ENCODE measurements at regions not wholly inside any gene's neighbourhood (a gene's known extent, or its start where the extent isn't known, plus 50 kb on each side); places are given as distances from the start of the nearest gene placed in this dataset.

GRCh38 chr14:86055512-86056075, 525.6 kb downstream of the FLRT2 start:
- H3K4me3 Mint-ChIP-seq = no peak overlapping the region
- ATAC-seq (no peak), DNase-seq (no peak)
- H3K4me1 Mint-ChIP-seq = no peaks in the 10 kb centered on the region
- no peak overlapping the region for H3K27ac Mint-ChIP-seq
- no peaks in the 10 kb centered on the region for H3K9me3 Mint-ChIP-seq
- H3K27me3 Mint-ChIP-seq = no peaks in the 10 kb centered on the region
- H3K36me3 Mint-ChIP-seq (ENCODE audit: low read depth) = no peaks in the 10 kb centered on the region

GRCh38 chr14:86052868-86053267, 522.9 kb downstream of the FLRT2 start:
- no peaks in the 10 kb centered on the region for H3K27me3 Mint-ChIP-seq
- no peak for DNase-seq
- H3K36me3 Mint-ChIP-seq (ENCODE audit: low read depth) = no peaks in the 10 kb centered on the region
- no peak overlapping the region for H3K27ac Mint-ChIP-seq
- no peak for ATAC-seq
- H3K9me3 Mint-ChIP-seq = no peaks in the 10 kb centered on the region
- H3K4me3 Mint-ChIP-seq = no peak overlapping the region
- H3K4me1 Mint-ChIP-seq = no peaks in the 10 kb centered on the region

- H3K9me3 Mint-ChIP-seq = peaks cover 5% of the 10 kb centered on the region
- no peaks in the 10 kb centered on the region for H3K27me3 Mint-ChIP-seq
- no peak overlapping the region for H3K27ac Mint-ChIP-seq
- H3K4me1 Mint-ChIP-seq = no peaks in the 10 kb centered on the region
- peaks cover 4% of the 10 kb centered on the region for H3K36me3 Mint-ChIP-seq (ENCODE audit: low read depth)
- no peak overlapping the region for H3K4me3 Mint-ChIP-seq
- DNase-seq (no peak), ATAC-seq (no peak)
These were observed 520.8 kb downstream of the FLRT2 start for GRCh38 chr14:86050757-86051156.

GRCh38 chr14:86050072-86050683, 520.2 kb downstream of the FLRT2 start:
- Mint-ChIP-seq H3K27me3 (no peaks in the 10 kb centered on the region), H3K36me3 (ENCODE audit: low read depth) (peaks cover 4% of the 10 kb centered on the region), H3K4me3 (no peak overlapping the region), H3K4me1 (no peaks in the 10 kb centered on the region), H3K9me3 (peaks cover 5% of the 10 kb centered on the region), H3K27ac (no peak overlapping the region)
- DNase-seq = no peak
- ATAC-seq = no peak

- no peaks in the 10 kb centered on the region for H3K9me3 Mint-ChIP-seq
- H3K27ac Mint-ChIP-seq = no peak overlapping the region
- no peak overlapping the region for H3K4me3 Mint-ChIP-seq
- no peaks in the 10 kb centered on the region for H3K4me1 Mint-ChIP-seq
- DNase-seq (no peak), ATAC-seq (no peak)
- no peaks in the 10 kb centered on the region for H3K36me3 Mint-ChIP-seq (ENCODE audit: low read depth)
- H3K27me3 Mint-ChIP-seq = no peaks in the 10 kb centered on the region
These were observed 509.2 kb downstream of the FLRT2 start for GRCh38 chr14:86039176-86039575.

- no peak overlapping the region for H3K4me3 Mint-ChIP-seq
- no peaks in the 10 kb centered on the region for H3K4me1 Mint-ChIP-seq
- H3K9me3 Mint-ChIP-seq = no peaks in the 10 kb centered on the region
- DNase-seq = peak; percentile 42
- H3K27ac Mint-ChIP-seq = no peak overlapping the region
- ATAC-seq = peak; percentile 68
- H3K27me3 Mint-ChIP-seq = no peaks in the 10 kb centered on the region
- H3K36me3 Mint-ChIP-seq (ENCODE audit: low read depth) = no peaks in the 10 kb centered on the region
These were observed 508.6 kb downstream of the FLRT2 start for GRCh38 chr14:86038387-86039042.

- no peaks in the 10 kb centered on the region for H3K9me3 Mint-ChIP-seq
These were observed 505.9 kb downstream of the FLRT2 start for GRCh38 chr14:86035882-86036281.

GRCh38 chr14:86027990-86028389, 498.0 kb downstream of the FLRT2 start:
- ATAC-seq (no peak), DNase-seq (no peak)
- Mint-ChIP-seq H3K27ac (no peak overlapping the region), H3K4me3 (no peak overlapping the region), H3K9me3 (peaks cover 9% of the 10 kb centered on the region), H3K36me3 (ENCODE audit: low read depth) (peaks cover 12% of the 10 kb centered on the region), H3K4me1 (peaks cover 11% of the 10 kb centered on the region), H3K27me3 (no peaks in the 10 kb centered on the region)

More at GRCh38 chr14:86035882-86036281, 505.9 kb downstream of the FLRT2 start:
- DNase-seq (no peak), ATAC-seq (no peak)
- Mint-ChIP-seq H3K4me1 (peaks cover 9% of the 10 kb centered on the region), H3K27ac (no peak overlapping the region), H3K4me3 (no peak overlapping the region), H3K27me3 (no peaks in the 10 kb centered on the region), H3K36me3 (ENCODE audit: low read depth) (no peaks in the 10 kb centered on the region)

- Mint-ChIP-seq H3K27me3 (no peaks in the 10 kb centered on the region), H3K4me3 (no peak overlapping the region), H3K27ac (no peak overlapping the region), H3K4me1 (peaks cover 9% of the 10 kb centered on the region), H3K36me3 (ENCODE audit: low read depth) (peaks cover 12% of the 10 kb centered on the region), H3K9me3 (peaks cover 9% of the 10 kb centered on the region)
- ATAC-seq (no peak), DNase-seq (no peak)
These were observed 497.2 kb downstream of the FLRT2 start for GRCh38 chr14:86027144-86027543.

GRCh38 chr14:86022031-86022629, 492.2 kb downstream of the FLRT2 start:
- Mint-ChIP-seq H3K36me3 (ENCODE audit: low read depth) (peaks cover 9% of the 10 kb centered on the region), H3K4me1 (peaks cover 2% of the 10 kb centered on the region), H3K4me3 (no peak overlapping the region), H3K9me3 (peaks cover 23% of the 10 kb centered on the region), H3K27me3 (no peaks in the 10 kb centered on the region), H3K27ac (no peak overlapping the region)
- no peak for ATAC-seq
- DNase-seq = no peak

GRCh38 chr14:86020841-86021240, 490.9 kb downstream of the FLRT2 start:
- Mint-ChIP-seq H3K27me3 (no peaks in the 10 kb centered on the region), H3K27ac (no peak overlapping the region), H3K4me3 (no peak overlapping the region), H3K9me3 (peaks cover 18% of the 10 kb centered on the region), H3K4me1 (peaks cover 2% of the 10 kb centered on the region), H3K36me3 (ENCODE audit: low read depth) (peaks cover 7% of the 10 kb centered on the region)
- ATAC-seq (no peak), DNase-seq (no peak)

GRCh38 chr14:86015941-86016340, 486.0 kb downstream of the FLRT2 start:
- no peaks in the 10 kb centered on the region for H3K27me3 Mint-ChIP-seq
- no peak overlapping the region for H3K4me3 Mint-ChIP-seq
- no peaks in the 10 kb centered on the region for H3K36me3 Mint-ChIP-seq (ENCODE audit: low read depth)
- H3K9me3 Mint-ChIP-seq = peaks cover 14% of the 10 kb centered on the region
- no peak for DNase-seq
- ATAC-seq = no peak
- no peaks in the 10 kb centered on the region for H3K4me1 Mint-ChIP-seq
- H3K27ac Mint-ChIP-seq = no peak overlapping the region

GRCh38 chr14:86015511-86015910, 485.6 kb downstream of the FLRT2 start:
- H3K4me3 Mint-ChIP-seq = no peak overlapping the region
- H3K36me3 Mint-ChIP-seq (ENCODE audit: low read depth) = no peaks in the 10 kb centered on the region
- no peaks in the 10 kb centered on the region for H3K4me1 Mint-ChIP-seq
- H3K27me3 Mint-ChIP-seq = no peaks in the 10 kb centered on the region
- no peak overlapping the region for H3K27ac Mint-ChIP-seq
- DNase-seq (no peak), ATAC-seq (no peak)
- H3K9me3 Mint-ChIP-seq = peaks cover 10% of the 10 kb centered on the region

GRCh38 chr14:86013641-86014040, 483.7 kb downstream of the FLRT2 start:
- no peak overlapping the region for H3K27ac Mint-ChIP-seq
- ATAC-seq = no peak

GRCh38 chr14:86012461-86012860, 482.5 kb downstream of the FLRT2 start:
- Mint-ChIP-seq H3K27me3 (no peaks in the 10 kb centered on the region), H3K36me3 (ENCODE audit: low read depth) (no peaks in the 10 kb centered on the region), H3K4me1 (no peaks in the 10 kb centered on the region), H3K27ac (no peak overlapping the region), H3K9me3 (no peaks in the 10 kb centered on the region), H3K4me3 (no peak overlapping the region)
- DNase-seq = no peak
- ATAC-seq = no peak

More at GRCh38 chr14:86013641-86014040, 483.7 kb downstream of the FLRT2 start:
- no peak for DNase-seq
- H3K4me3 Mint-ChIP-seq = no peak overlapping the region
- no peaks in the 10 kb centered on the region for H3K36me3 Mint-ChIP-seq (ENCODE audit: low read depth)
- H3K27me3 Mint-ChIP-seq = no peaks in the 10 kb centered on the region
- H3K4me1 Mint-ChIP-seq = no peaks in the 10 kb centered on the region
- H3K9me3 Mint-ChIP-seq = peaks cover 4% of the 10 kb centered on the region
